ENCODE measurements at regions not wholly inside any gene's neighbourhood (a gene's known extent, or its start where the extent isn't known, plus 50 kb on each side); places are given as distances from the start of the nearest gene placed in this dataset.

DNA sequence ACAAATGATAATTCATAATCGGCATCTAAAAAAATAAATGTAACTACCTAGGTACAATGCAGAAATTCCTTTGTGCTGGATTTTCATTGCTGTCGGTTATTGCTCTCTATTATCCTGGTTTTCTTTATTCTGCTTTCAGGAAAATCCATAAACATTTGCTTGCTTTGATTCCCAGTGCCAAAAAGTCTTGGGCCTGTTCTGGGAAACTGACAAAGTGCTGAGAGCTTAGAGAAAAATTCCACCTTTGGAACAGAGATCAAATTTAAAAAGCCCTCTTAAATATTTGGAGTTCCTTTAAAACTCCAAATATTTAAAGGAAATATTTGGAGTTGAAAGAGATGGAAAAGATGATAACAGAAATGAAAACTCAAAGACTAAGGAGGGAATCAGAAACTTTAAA is 87.3 kb upstream of the ZBED5 start:
- RAD21 ChIA-PET (ENCODE audit: low non-redundant PET in 1 of 2, low total read pairs in 2 of 2, uncharacterized antibody in 2 of 2, unreplicated experiment in 2 of 2): interaction anchor here in 1 of 2 experiments (0.6 kb wide), 1 partner anchor 169 kb away, joined by 3 read pairs; no protein-coding TSS in a partner anchor
- Histone ChIP-seq H3K79me2 (ENCODE audit: insufficient read depth, low read length) (no peaks in the 10 kb centered on the region), H3K9me3 (ENCODE audit: control insufficient read depth in 1 of 2, insufficient read depth in 1 of 2, low read depth in 1 of 2, low read length in 2 of 2) (no peaks in the 10 kb centered on the region), H2AFZ (ENCODE audit: low read depth, low read length, poor library complexity, severe bottlenecking) (no peak overlapping the region), H4K20me1 (ENCODE audit: insufficient read depth) (no peaks in the 10 kb centered on the region), H3K9me2 (ENCODE audit: insufficient read depth) (no peaks in the 10 kb centered on the region; the same call in 1 of the 2 replicates), H3K36me3 (ENCODE audit: control insufficient read depth in 1 of 2, insufficient read depth in 2 of 2, low read length in 2 of 2) (no peaks in the 10 kb centered on the region), H3K9ac (ENCODE audit: low read length) (no peak overlapping the region), H3K27ac (ENCODE audit: low read depth, low read length) (no peak overlapping the region), H3K4me1 (ENCODE audit: control insufficient read depth in 1 of 2, insufficient read depth in 2 of 2, low read length in 2 of 2) (no peaks in the 10 kb centered on the region), H3K27me3 (ENCODE audit: insufficient read depth, low read length) (no peaks in the 10 kb centered on the region), H3K4me3 (replicated peaks in 1 of 2; ENCODE audit: low read depth in 1 of 2, low read length in 2 of 2) (no peak overlapping the region), H3K4me2 (ENCODE audit: low read length) (no peak overlapping the region)
- no TSS peak for BruUV-seq (replicated peaks)
- no peak for TF ChIP-seq POLR2AphosphoS5 (IDR thresholded peaks at IDR 0.05; ENCODE audit: low read depth, low read length)
- TF ChIP-seq SP1 (IDR thresholded peaks at IDR 0.05; ENCODE audit: low read depth): no peak
- TF ChIP-seq ELF1 (IDR thresholded peaks at IDR 0.05; ENCODE audit: borderline replicate concordance, low read depth): no peak
- TF ChIP-seq, protein P1, sequence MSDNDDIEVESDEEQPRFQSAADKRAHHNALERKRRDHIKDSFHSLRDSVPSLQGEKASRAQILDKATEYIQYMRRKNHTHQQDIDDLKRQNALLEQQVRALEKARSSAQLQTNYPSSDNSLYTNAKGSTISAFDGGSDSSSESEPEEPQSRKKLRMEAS (IDR thresholded peaks at IDR 0.05): no peak
- no peak for TF ChIP-seq ZBTB33 (IDR thresholded peaks at IDR 0.05; ENCODE audit: extremely low read depth, insufficient replicate concordance, low read length)
- TF ChIP-seq JUND (IDR thresholded peaks at IDR 0.05): no peak
- no peak for TF ChIP-seq EZH2phosphoT487 (IDR thresholded peaks at IDR 0.05; ENCODE audit: borderline replicate concordance)
- no peak for TF ChIP-seq TCF7L2 (IDR thresholded peaks at IDR 0.05; ENCODE audit: borderline replicate concordance, extremely low read depth, insufficient read depth, insufficient read length)
- TF ChIP-seq POLR2A (IDR thresholded peaks at IDR 0.05; ENCODE audit: borderline replicate concordance, extremely low read depth, insufficient read depth, insufficient read length): no peak
- TF ChIP-seq, protein P2, sequence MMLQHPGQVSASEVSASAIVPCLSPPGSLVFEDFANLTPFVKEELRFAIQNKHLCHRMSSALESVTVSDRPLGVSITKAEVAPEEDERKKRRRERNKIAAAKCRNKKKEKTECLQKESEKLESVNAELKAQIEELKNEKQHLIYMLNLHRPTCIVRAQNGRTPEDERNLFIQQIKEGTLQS (IDR thresholded peaks at IDR 0.05): no peak
- no peak for TF ChIP-seq ZNF274 (IDR thresholded peaks at IDR 0.05; ENCODE audit: low read depth, low read length)
- no peak for TF ChIP-seq CEBPB (IDR thresholded peaks at IDR 0.05; ENCODE audit: low read depth)
- no peak for TF ChIP-seq CTCF (IDR thresholded peaks at IDR 0.05 in 2 of 3, conservative IDR thresholded peaks at IDR 0.05 in 1 of 3; ENCODE audit: borderline replicate concordance in 1 of 3, insufficient read depth in 1 of 3, low read depth in 2 of 3, low read length in 2 of 3)
- no peak for TF ChIP-seq EGR1 (IDR thresholded peaks at IDR 0.05; ENCODE audit: low read depth)
- TF ChIP-seq FOSL1 (IDR thresholded peaks at IDR 0.05; ENCODE audit: low read depth): no peak
- TF ChIP-seq CBX3 (IDR thresholded peaks at IDR 0.05; ENCODE audit: low read depth): no peak
- no peak for TF ChIP-seq ZFX (IDR thresholded peaks at IDR 0.05)
- TF ChIP-seq, protein P3, sequence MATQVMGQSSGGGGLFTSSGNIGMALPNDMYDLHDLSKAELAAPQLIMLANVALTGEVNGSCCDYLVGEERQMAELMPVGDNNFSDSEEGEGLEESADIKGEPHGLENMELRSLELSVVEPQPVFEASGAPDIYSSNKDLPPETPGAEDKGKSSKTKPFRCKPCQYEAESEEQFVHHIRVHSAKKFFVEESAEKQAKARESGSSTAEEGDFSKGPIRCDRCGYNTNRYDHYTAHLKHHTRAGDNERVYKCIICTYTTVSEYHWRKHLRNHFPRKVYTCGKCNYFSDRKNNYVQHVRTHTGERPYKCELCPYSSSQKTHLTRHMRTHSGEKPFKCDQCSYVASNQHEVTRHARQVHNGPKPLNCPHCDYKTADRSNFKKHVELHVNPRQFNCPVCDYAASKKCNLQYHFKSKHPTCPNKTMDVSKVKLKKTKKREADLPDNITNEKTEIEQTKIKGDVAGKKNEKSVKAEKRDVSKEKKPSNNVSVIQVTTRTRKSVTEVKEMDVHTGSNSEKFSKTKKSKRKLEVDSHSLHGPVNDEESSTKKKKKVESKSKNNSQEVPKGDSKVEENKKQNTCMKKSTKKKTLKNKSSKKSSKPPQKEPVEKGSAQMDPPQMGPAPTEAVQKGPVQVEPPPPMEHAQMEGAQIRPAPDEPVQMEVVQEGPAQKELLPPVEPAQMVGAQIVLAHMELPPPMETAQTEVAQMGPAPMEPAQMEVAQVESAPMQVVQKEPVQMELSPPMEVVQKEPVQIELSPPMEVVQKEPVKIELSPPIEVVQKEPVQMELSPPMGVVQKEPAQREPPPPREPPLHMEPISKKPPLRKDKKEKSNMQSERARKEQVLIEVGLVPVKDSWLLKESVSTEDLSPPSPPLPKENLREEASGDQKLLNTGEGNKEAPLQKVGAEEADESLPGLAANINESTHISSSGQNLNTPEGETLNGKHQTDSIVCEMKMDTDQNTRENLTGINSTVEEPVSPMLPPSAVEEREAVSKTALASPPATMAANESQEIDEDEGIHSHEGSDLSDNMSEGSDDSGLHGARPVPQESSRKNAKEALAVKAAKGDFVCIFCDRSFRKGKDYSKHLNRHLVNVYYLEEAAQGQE (IDR thresholded peaks at IDR 0.05; ENCODE audit: low read depth): no peak
- POLR2A ChIA-PET: no interaction called here
- intact Hi-C loops (cut with micrococcal nuclease): no loop called here
- no peak for ATAC-seq
- CTCF ChIA-PET: interaction anchor here (0.9 to 4.4 kb wide), 2 partner anchors 11 to 83 kb away, joined by 4 to 21 read pairs; no protein-coding TSS in a partner anchor
- DNase-seq (ENCODE audit: low read depth, low spot score): no peak

All from HCT116 (cell line).